B cell (primary cell): ENCODE measurements at regions not wholly inside any gene's neighbourhood (a gene's known extent, or its start where the extent isn't known, plus 50 kb on each side); places are given as distances from the start of the nearest gene placed in this dataset.

Source experiments
- CTCF ChIP-seq: fragments of 200-600 bp; IDR thresholded peaks from one replicate; pipeline ENCODE4 v1.8.0; 2022; ENCODE audit warnings: antibody characterized with exemption, mild to moderate bottlenecking
- EZH2 ChIP-seq: IDR thresholded peaks from 2 replicates; pipeline ENCODE4 v1.6.1; 2012; ENCODE audit warnings: borderline replicate concordance, low read depth, mild to moderate bottlenecking, moderate library complexity, low read length; ENCODE audit not compliant: insufficient read depth, poor library complexity, severe bottlenecking

- no peak for TF ChIP-seq CTCF
- no peak for TF ChIP-seq EZH2
Observed at GRCh38 chr5:82364497-82364896, 86.3 kb upstream of the RPS23 start.
